ENCODE measurements at regions not wholly inside any gene's neighbourhood (a gene's known extent, or its start where the extent isn't known, plus 50 kb on each side); places are given as distances from the start of the nearest gene placed in this dataset.

GRCh38 chr14:45790293-45790692 lies 537.3 kb upstream of the MIS18BP1 start:
- no peak for TF ChIP-seq SRF (IDR thresholded peaks at IDR 0.05; ENCODE audit: low read depth)
- TF ChIP-seq POLR2A (IDR thresholded peaks at IDR 0.05; ENCODE audit: borderline replicate concordance, extremely low read depth, insufficient read depth, insufficient read length): no peak
- no peak for TF ChIP-seq EZH2 (IDR thresholded peaks at IDR 0.05)
- no peak for TF ChIP-seq CTCF (IDR thresholded peaks at IDR 0.05 in 2 of 3, conservative IDR thresholded peaks at IDR 0.05 in 1 of 3; ENCODE audit: borderline replicate concordance in 1 of 3, insufficient read depth in 1 of 3, low read depth in 2 of 3, low read length in 2 of 3)
- TF ChIP-seq EZH2phosphoT487 (IDR thresholded peaks at IDR 0.05; ENCODE audit: borderline replicate concordance): no peak
- TF ChIP-seq YY1 (IDR thresholded peaks at IDR 0.05; ENCODE audit: extremely low read depth, insufficient replicate concordance, low read depth, low read length): no peak
- no peak for TF ChIP-seq SIN3A (IDR thresholded peaks at IDR 0.05; ENCODE audit: low read depth)
- TF ChIP-seq ELF1 (IDR thresholded peaks at IDR 0.05; ENCODE audit: borderline replicate concordance, low read depth): no peak
- no peak for TF ChIP-seq JUND (IDR thresholded peaks at IDR 0.05)
- no peak for TF ChIP-seq SP1 (IDR thresholded peaks at IDR 0.05; ENCODE audit: low read depth)
